Body of pancreas (tissue), 4 donors: ENCODE measurements at regions not wholly inside any gene's neighbourhood (a gene's known extent, or its start where the extent isn't known, plus 50 kb on each side); places are given as distances from the start of the nearest gene placed in this dataset.

ENCODE experiments used
- ATAC-seq: fragments of 150-250 bp; one replicate; pipeline ENCODE4 v1.9.1; 2016
- DNase-seq, 4 donors: peaks; one replicate each; pipeline ENCODE4 v3.0.0-alpha.2; 2019
- H3K27ac ChIP-seq, 4 donors: fragments of 200-600 bp; sonication (generic); 1 replicate in 3 of 4; 2 replicates in 1 of 4; pipeline versions ENCODE4 v1.5.1 to v1.6.1; 2016 to 2019; ENCODE audit warnings: mild to moderate bottlenecking in 1 of 4, mixed read lengths in 1 of 4, moderate library complexity in 1 of 4
- H3K27me3 ChIP-seq, 2 donors: fragments of 200-600 bp; sonication (generic); one replicate each; pipeline ENCODE4 v1.6.0; 2016; ENCODE audit warnings: mild to moderate bottlenecking in 1 of 2
- H3K36me3 ChIP-seq, 2 donors: fragments of 200-600 bp; sonication (generic); replicated peaks in 1 of 2; 2 replicates each; pipeline ENCODE4 v1.5.1; 2016; ENCODE audit warnings: low read depth in 2 of 2; ENCODE audit not compliant: insufficient read depth in 1 of 2
- H3K4me1 ChIP-seq: fragments of 200-600 bp; sonication (generic); one replicate; pipeline ENCODE4 v1.6.0; 2016
- H3K4me3 ChIP-seq, 2 donors: fragments of 200-600 bp; sonication (generic); 1 replicate in 1 of 2; 2 replicates in 1 of 2; pipeline ENCODE4 v1.5.1; 2016 to 2019
- H3K9me3 ChIP-seq, 3 donors: fragments of 200-600 bp; sonication (generic); 1 replicate in 2 of 3; 2 replicates in 1 of 3; pipeline ENCODE4 v1.5.1; 2016
- POLR2A ChIP-seq, 3 donors: fragments of 450-650 bp; IDR thresholded peaks; one replicate each; pipeline ENCODE4 v1.6.1; 2016; ENCODE audit warnings: antibody characterized with exemption in 3 of 3, mild to moderate bottlenecking in 2 of 3
- WGBS, 2 donors: methylation state at CpG; one replicate each; pipeline ENCODE4 v1.1.5; 2017; 5-methylcytosine and 5-hydroxymethylcytosine counted together
- intact Hi-C: fragments of 100-400 bp; cut with DNase I; formaldehyde crosslinking; loops from one replicate; pipeline ENCODE4 v1.15.1; 2023
- TF ChIP-seq, protein P1 (sequence below), 7 experiments: fragments of 450-650 bp in 4 of 7; fragments of 200-600 bp in 3 of 7; sonication (generic) in 3 of 7; IDR thresholded peaks; one replicate each; pipeline ENCODE4 v1.5.1; 2016 to 2019; ENCODE audit warnings: antibody characterized with exemption in 7 of 7

GRCh38 chr3:178388473-178388872 lies 147.8 kb upstream of the KCNMB2 start:
- WGBS, 2 donors, result 76 to 80% methylated on average over 2 of the region's 2 CpGs
- intact Hi-C loops, result no loop called here

GRCh38 chr3:178389258-178389657 lies 147.0 kb upstream of the KCNMB2 start:
- WGBS, 2 donors, result 13 to 19% methylated on average over 1 of the region's 1 CpG
- H3K4me3 ChIP-seq, result no peak overlapping the region
- no peaks in the 10 kb centered on the region for H3K36me3 ChIP-seq
- DNase-seq (no peak), ATAC-seq (no peak)
- no peak overlapping the region for H3K27ac ChIP-seq
- H3K27me3 ChIP-seq, result no peaks in the 10 kb centered on the region
- H3K4me1 ChIP-seq, result no peaks in the 10 kb centered on the region
- intact Hi-C loops, result no loop called here
- H3K9me3 ChIP-seq, result no peaks in the 10 kb centered on the region
- TF ChIP-seq POLR2A (IDR thresholded peaks at IDR 0.05), result no peak
- TF ChIP-seq, protein P1, sequence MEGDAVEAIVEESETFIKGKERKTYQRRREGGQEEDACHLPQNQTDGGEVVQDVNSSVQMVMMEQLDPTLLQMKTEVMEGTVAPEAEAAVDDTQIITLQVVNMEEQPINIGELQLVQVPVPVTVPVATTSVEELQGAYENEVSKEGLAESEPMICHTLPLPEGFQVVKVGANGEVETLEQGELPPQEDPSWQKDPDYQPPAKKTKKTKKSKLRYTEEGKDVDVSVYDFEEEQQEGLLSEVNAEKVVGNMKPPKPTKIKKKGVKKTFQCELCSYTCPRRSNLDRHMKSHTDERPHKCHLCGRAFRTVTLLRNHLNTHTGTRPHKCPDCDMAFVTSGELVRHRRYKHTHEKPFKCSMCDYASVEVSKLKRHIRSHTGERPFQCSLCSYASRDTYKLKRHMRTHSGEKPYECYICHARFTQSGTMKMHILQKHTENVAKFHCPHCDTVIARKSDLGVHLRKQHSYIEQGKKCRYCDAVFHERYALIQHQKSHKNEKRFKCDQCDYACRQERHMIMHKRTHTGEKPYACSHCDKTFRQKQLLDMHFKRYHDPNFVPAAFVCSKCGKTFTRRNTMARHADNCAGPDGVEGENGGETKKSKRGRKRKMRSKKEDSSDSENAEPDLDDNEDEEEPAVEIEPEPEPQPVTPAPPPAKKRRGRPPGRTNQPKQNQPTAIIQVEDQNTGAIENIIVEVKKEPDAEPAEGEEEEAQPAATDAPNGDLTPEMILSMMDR (IDR thresholded peaks at IDR 0.05), result no peak

More at GRCh38 chr3:178388473-178388872, 147.8 kb upstream of the KCNMB2 start:
- H3K4me3 ChIP-seq, result no peak overlapping the region
- H3K27ac ChIP-seq, result no peak overlapping the region
- no peaks in the 10 kb centered on the region for H3K4me1 ChIP-seq
- ATAC-seq (no peak), DNase-seq (no peak)
- no peaks in the 10 kb centered on the region for H3K27me3 ChIP-seq
- H3K9me3 ChIP-seq, result no peaks in the 10 kb centered on the region
- no peak for TF ChIP-seq POLR2A (IDR thresholded peaks at IDR 0.05)
- TF ChIP-seq, protein P1 (IDR thresholded peaks at IDR 0.05), result no peak
- no peaks in the 10 kb centered on the region for H3K36me3 ChIP-seq

GRCh38 chr3:178392511-178392926 lies 143.7 kb upstream of the KCNMB2 start:
- H3K4me3 ChIP-seq, result no peak overlapping the region
- no peaks in the 10 kb centered on the region for H3K4me1 ChIP-seq
- no peaks in the 10 kb centered on the region for H3K36me3 ChIP-seq
- intact Hi-C loops, result no loop called here
- no peak for ATAC-seq
- H3K27ac ChIP-seq, result no peak overlapping the region
- no peaks in the 10 kb centered on the region for H3K9me3 ChIP-seq
- DNase-seq, result no peak
- 3 to 5% methylated on average over 1 of the region's 1 CpG for WGBS, 2 donors
- TF ChIP-seq POLR2A (IDR thresholded peaks at IDR 0.05), result no peak
- TF ChIP-seq, protein P1 (IDR thresholded peaks at IDR 0.05), result no peak
- H3K27me3 ChIP-seq, result no peaks in the 10 kb centered on the region

GRCh38 chr3:178393146-178393545 lies 143.1 kb upstream of the KCNMB2 start:
- Histone ChIP-seq H3K27ac (no peak overlapping the region), H3K27me3 (no peaks in the 10 kb centered on the region), H3K9me3 (no peaks in the 10 kb centered on the region), H3K36me3 (no peaks in the 10 kb centered on the region), H3K4me3 (no peak overlapping the region), H3K4me1 (no peaks in the 10 kb centered on the region)
- TF ChIP-seq, protein P1 (IDR thresholded peaks at IDR 0.05), result no peak
- no peak for TF ChIP-seq POLR2A (IDR thresholded peaks at IDR 0.05)
- intact Hi-C loops, result no loop called here
- 28 to 85% methylated on average over 1 of the region's 1 CpG for WGBS, 2 donors
- DNase-seq (no peak), ATAC-seq (no peak)

GRCh38 chr3:178393824-178394223 lies 142.4 kb upstream of the KCNMB2 start:
- TF ChIP-seq, protein P1 (IDR thresholded peaks at IDR 0.05), result no peak
- TF ChIP-seq POLR2A (IDR thresholded peaks at IDR 0.05), result no peak
- DNase-seq, result no peak
- Histone ChIP-seq H3K9me3 (no peaks in the 10 kb centered on the region), H3K4me1 (no peaks in the 10 kb centered on the region), H3K27me3 (no peaks in the 10 kb centered on the region), H3K27ac (no peak overlapping the region), H3K36me3 (no peaks in the 10 kb centered on the region), H3K4me3 (no peak overlapping the region)
- no peak for ATAC-seq
- intact Hi-C loops, result no loop called here
